ENCODE measurements at regions not wholly inside any gene's neighbourhood (a gene's known extent, or its start where the extent isn't known, plus 50 kb on each side); places are given as distances from the start of the nearest gene placed in this dataset.

DNA sequence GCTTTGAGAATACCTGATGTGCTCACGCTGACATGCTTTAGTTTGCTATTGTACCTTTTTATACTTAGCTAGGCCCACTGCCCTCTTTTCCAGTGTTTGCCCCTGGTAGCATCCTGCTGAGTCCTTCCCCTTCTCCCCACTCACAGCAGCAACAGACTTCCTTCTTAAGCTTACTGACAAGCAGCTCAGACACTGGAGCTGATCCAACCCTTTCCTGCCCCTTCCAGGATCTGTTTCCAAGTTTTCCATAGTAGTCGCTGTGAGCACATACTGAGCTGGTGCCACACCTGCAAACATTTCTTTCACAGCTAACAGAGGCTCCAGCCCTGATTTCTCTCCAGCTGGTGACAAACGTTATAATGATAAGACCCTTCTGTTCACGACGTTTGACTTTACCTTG, 991.4 kb upstream of the CELF4 start:
- no peak overlapping the region for H2BK5ac ChIP-seq (ENCODE audit: low read depth, low read length, poor library complexity, severe bottlenecking)
- H2BK12ac ChIP-seq (ENCODE audit: low read length in 2 of 2): no peak overlapping the region
- no peaks in the 10 kb centered on the region for H3K27me3 ChIP-seq (ENCODE audit: control insufficient read depth in 1 of 2, insufficient read depth in 1 of 2, low read length in 2 of 2)
- no peaks in the 10 kb centered on the region for H3K79me1 ChIP-seq (replicated peaks; ENCODE audit: low read length, poor library complexity, severe bottlenecking)
- H3K4me3 ChIP-seq (ENCODE audit: insufficient read depth in 1 of 2, low read depth in 1 of 2, low read length in 2 of 2): no peak overlapping the region
- no peak overlapping the region for H3K14ac ChIP-seq (ENCODE audit: low read length in 2 of 2)
- peak overlapping the region; percentile 60 for H4K8ac ChIP-seq (ENCODE audit: low read length)
- H4K91ac ChIP-seq (ENCODE audit: low read length): no peak overlapping the region
- H2BK15ac ChIP-seq (ENCODE audit: low read depth, poor library complexity, severe bottlenecking): no peak overlapping the region
- no peaks in the 10 kb centered on the region for H3K9me3 ChIP-seq (ENCODE audit: control insufficient read depth, low read length)
- H2AK5ac ChIP-seq (ENCODE audit: low read length, severe bottlenecking): no peak overlapping the region
- no peak overlapping the region for H3K18ac ChIP-seq (ENCODE audit: low read depth in 1 of 2, low read length in 2 of 2)
- H3K9ac ChIP-seq (ENCODE audit: low read length): no peak overlapping the region
- H3K36me3 ChIP-seq (ENCODE audit: control insufficient read depth in 1 of 2, insufficient read depth in 2 of 2, low read depth in 1 of 2, low read length in 2 of 2): no peaks in the 10 kb centered on the region
- H2BK120ac ChIP-seq (ENCODE audit: low read depth, low read length): no peak overlapping the region
- H2AFZ ChIP-seq (ENCODE audit: low read depth, low read length): no peak overlapping the region
- no peak overlapping the region for H3K4me2 ChIP-seq (ENCODE audit: low read length, poor library complexity, severe bottlenecking)
- H3K4ac ChIP-seq (ENCODE audit: low read depth in 1 of 2, low read length in 2 of 2): no peak overlapping the region
- no peak overlapping the region for H3K27ac ChIP-seq (ENCODE audit: low read length, poor library complexity, severe bottlenecking)
- no peak overlapping the region for H3K23ac ChIP-seq (ENCODE audit: low read length in 2 of 2)
- no peaks in the 10 kb centered on the region for H3K4me1 ChIP-seq (ENCODE audit: control insufficient read depth, insufficient read depth, low read depth, low read length)
- WGBS: 96% methylated on average over 2 of the region's 5 CpGs
- DNase-seq: no peak

DNA sequence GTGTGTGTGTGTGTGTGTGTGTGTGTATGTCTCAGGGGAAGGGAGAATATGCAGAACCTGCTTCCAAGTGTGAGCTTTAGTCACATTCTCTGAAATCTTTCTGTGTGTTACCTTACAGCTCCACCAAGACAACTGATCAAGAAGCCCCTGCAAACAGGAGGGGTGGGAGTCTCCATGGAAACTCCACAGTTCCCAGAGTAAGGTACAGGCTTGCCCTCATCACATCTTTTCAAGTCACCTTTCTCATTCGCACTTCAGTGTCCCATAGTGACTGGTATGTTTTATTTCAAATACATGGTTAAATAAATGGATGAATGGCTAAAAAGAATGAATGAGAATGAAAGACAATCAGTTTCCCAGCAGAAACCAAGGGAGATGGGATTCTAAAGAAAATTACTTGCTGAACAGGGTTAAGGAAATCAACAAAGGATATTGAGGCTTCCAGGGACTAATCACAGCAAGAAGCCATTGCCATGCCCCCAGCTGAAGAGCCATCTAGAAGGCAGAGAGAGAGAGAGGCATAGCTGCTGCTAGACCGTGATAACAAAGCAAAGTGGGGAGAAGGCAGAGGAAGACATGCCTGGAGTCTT, 987.2 kb upstream of the CELF4 start:
- Histone ChIP-seq H4K91ac (ENCODE audit: low read length) (no peak overlapping the region), H3K14ac (ENCODE audit: low read length in 2 of 2) (no peak overlapping the region), H3K18ac (ENCODE audit: low read depth in 1 of 2, low read length in 2 of 2) (no peak overlapping the region), H2BK12ac (ENCODE audit: low read length in 2 of 2) (no peak overlapping the region), H3K27ac (ENCODE audit: low read length, poor library complexity, severe bottlenecking) (no peak overlapping the region), H3K79me1 (replicated peaks; ENCODE audit: low read length, poor library complexity, severe bottlenecking) (no peaks in the 10 kb centered on the region), H3K4me3 (ENCODE audit: insufficient read depth in 1 of 2, low read depth in 1 of 2, low read length in 2 of 2) (no peak overlapping the region), H3K23ac (ENCODE audit: low read length in 2 of 2) (no peak overlapping the region), H3K4me2 (ENCODE audit: low read length, poor library complexity, severe bottlenecking) (no peak overlapping the region), H2AK5ac (ENCODE audit: low read length, severe bottlenecking) (no peak overlapping the region), H3K27me3 (ENCODE audit: control insufficient read depth in 1 of 2, insufficient read depth in 1 of 2, low read length in 2 of 2) (no peaks in the 10 kb centered on the region), H2BK5ac (ENCODE audit: low read depth, low read length, poor library complexity, severe bottlenecking) (no peak overlapping the region), H2BK15ac (ENCODE audit: low read depth, poor library complexity, severe bottlenecking) (no peak overlapping the region), H3K9ac (ENCODE audit: low read length) (no peak overlapping the region), H3K36me3 (ENCODE audit: control insufficient read depth in 1 of 2, insufficient read depth in 2 of 2, low read depth in 1 of 2, low read length in 2 of 2) (no peaks in the 10 kb centered on the region), H3K4ac (ENCODE audit: low read depth in 1 of 2, low read length in 2 of 2) (no peak overlapping the region), H3K9me3 (ENCODE audit: control insufficient read depth, low read length) (no peaks in the 10 kb centered on the region), H2BK120ac (ENCODE audit: low read depth, low read length) (no peak overlapping the region), H4K8ac (ENCODE audit: low read length) (no peak overlapping the region), H2AFZ (ENCODE audit: low read depth, low read length) (no peak overlapping the region), H3K4me1 (ENCODE audit: control insufficient read depth, insufficient read depth, low read depth, low read length) (no peaks in the 10 kb centered on the region)
- 94% methylated on average over 2 of the region's 2 CpGs for WGBS
- no peak for DNase-seq

DNA sequence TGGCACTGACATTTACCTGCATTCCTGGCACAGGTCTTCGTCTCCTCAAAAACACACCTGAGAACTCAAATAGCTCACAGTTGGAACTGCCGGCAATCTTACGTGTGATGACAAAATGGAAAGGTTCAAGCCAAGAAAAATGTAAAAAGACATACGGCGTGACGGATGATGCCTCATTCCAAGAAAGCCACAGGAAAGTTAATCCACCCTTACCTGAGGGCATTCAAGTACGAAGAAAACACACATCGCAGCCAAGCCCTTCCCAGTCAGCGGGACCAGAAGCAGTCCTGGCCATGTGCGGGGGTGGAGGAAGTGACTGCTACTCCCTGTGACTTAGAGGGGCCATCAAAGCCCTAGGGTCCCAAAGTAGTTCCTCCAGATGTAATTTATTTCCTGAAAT, 986.3 kb upstream of the CELF4 start:
- no peak overlapping the region for H3K4me2 ChIP-seq (ENCODE audit: low read length, poor library complexity, severe bottlenecking)
- H3K27me3 ChIP-seq (ENCODE audit: control insufficient read depth in 1 of 2, insufficient read depth in 1 of 2, low read length in 2 of 2): no peaks in the 10 kb centered on the region
- no peak for DNase-seq
- H3K36me3 ChIP-seq (ENCODE audit: control insufficient read depth in 1 of 2, insufficient read depth in 2 of 2, low read depth in 1 of 2, low read length in 2 of 2): no peaks in the 10 kb centered on the region
- H2BK5ac ChIP-seq (ENCODE audit: low read depth, low read length, poor library complexity, severe bottlenecking): no peak overlapping the region
- no peak overlapping the region for H3K18ac ChIP-seq (ENCODE audit: low read depth in 1 of 2, low read length in 2 of 2)
- peak overlapping the region in 1 of 2 experiments; percentile 31 for H3K4me3 ChIP-seq (ENCODE audit: insufficient read depth in 1 of 2, low read depth in 1 of 2, low read length in 2 of 2)
- H3K9me3 ChIP-seq (ENCODE audit: control insufficient read depth, low read length): no peaks in the 10 kb centered on the region
- no peak overlapping the region for H4K91ac ChIP-seq (ENCODE audit: low read length)
- H3K23ac ChIP-seq (ENCODE audit: low read length in 2 of 2): no peak overlapping the region
- H4K8ac ChIP-seq (ENCODE audit: low read length): no peak overlapping the region
- no peak overlapping the region for H3K27ac ChIP-seq (ENCODE audit: low read length, poor library complexity, severe bottlenecking)
- H3K9ac ChIP-seq (ENCODE audit: low read length): no peak overlapping the region
- H3K4ac ChIP-seq (ENCODE audit: low read depth in 1 of 2, low read length in 2 of 2): no peak overlapping the region
- H2BK120ac ChIP-seq (ENCODE audit: low read depth, low read length): no peak overlapping the region
- no peak overlapping the region for H2BK15ac ChIP-seq (ENCODE audit: low read depth, poor library complexity, severe bottlenecking)
- H3K4me1 ChIP-seq (ENCODE audit: control insufficient read depth, insufficient read depth, low read depth, low read length): no peaks in the 10 kb centered on the region
- H2AK5ac ChIP-seq (ENCODE audit: low read length, severe bottlenecking): no peak overlapping the region
- H3K79me1 ChIP-seq (replicated peaks; ENCODE audit: low read length, poor library complexity, severe bottlenecking): no peaks in the 10 kb centered on the region
- peak overlapping the region in 1 of 2 experiments; percentile 18 for H3K14ac ChIP-seq (ENCODE audit: low read length in 2 of 2)
- H2AFZ ChIP-seq (ENCODE audit: low read depth, low read length): no peak overlapping the region
- H2BK12ac ChIP-seq (ENCODE audit: low read length in 2 of 2): no peak overlapping the region
- 90% methylated on average over 10 of the region's 10 CpGs for WGBS

DNA sequence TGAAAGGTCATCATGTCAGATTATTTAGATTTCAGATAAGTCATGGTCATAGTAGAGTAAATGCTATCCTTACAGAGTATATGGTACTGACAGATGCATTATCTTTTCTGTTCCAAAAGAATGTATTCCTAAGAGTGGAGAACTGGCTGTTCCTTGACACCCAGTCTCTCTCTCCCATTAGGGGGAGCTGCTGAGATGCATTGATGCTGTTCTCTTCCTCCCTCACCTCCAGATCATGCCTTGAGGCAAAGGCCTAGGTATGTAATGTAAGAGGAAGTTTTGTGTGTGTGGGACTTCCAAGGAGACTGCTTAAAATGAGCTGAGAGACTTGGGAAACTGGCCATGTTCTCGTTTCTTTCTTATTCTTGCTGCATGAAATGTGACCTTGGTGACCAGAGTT, 979.5 kb upstream of the CELF4 start:
- Histone ChIP-seq H3K4ac (ENCODE audit: low read depth in 1 of 2, low read length in 2 of 2) (no peak overlapping the region), H3K79me1 (replicated peaks; ENCODE audit: low read length, poor library complexity, severe bottlenecking) (no peaks in the 10 kb centered on the region), H3K27ac (ENCODE audit: low read length, poor library complexity, severe bottlenecking) (no peak overlapping the region), H3K4me1 (ENCODE audit: control insufficient read depth, insufficient read depth, low read depth, low read length) (no peaks in the 10 kb centered on the region), H2BK15ac (ENCODE audit: low read depth, poor library complexity, severe bottlenecking) (no peak overlapping the region), H2AFZ (ENCODE audit: low read depth, low read length) (no peak overlapping the region), H2BK120ac (ENCODE audit: low read depth, low read length) (no peak overlapping the region), H3K27me3 (ENCODE audit: control insufficient read depth in 1 of 2, insufficient read depth in 1 of 2, low read length in 2 of 2) (no peaks in the 10 kb centered on the region), H3K9ac (ENCODE audit: low read length) (no peak overlapping the region), H3K9me3 (ENCODE audit: control insufficient read depth, low read length) (peaks cover 7% of the 10 kb centered on the region), H4K8ac (ENCODE audit: low read length) (no peak overlapping the region), H3K4me2 (ENCODE audit: low read length, poor library complexity, severe bottlenecking) (no peak overlapping the region), H2BK12ac (ENCODE audit: low read length in 2 of 2) (no peak overlapping the region), H3K14ac (ENCODE audit: low read length in 2 of 2) (no peak overlapping the region), H3K23ac (ENCODE audit: low read length in 2 of 2) (no peak overlapping the region), H3K18ac (ENCODE audit: low read depth in 1 of 2, low read length in 2 of 2) (no peak overlapping the region), H2AK5ac (ENCODE audit: low read length, severe bottlenecking) (no peak overlapping the region), H2BK5ac (ENCODE audit: low read depth, low read length, poor library complexity, severe bottlenecking) (no peak overlapping the region), H3K4me3 (ENCODE audit: insufficient read depth in 1 of 2, low read depth in 1 of 2, low read length in 2 of 2) (no peak overlapping the region), H4K91ac (ENCODE audit: low read length) (no peak overlapping the region), H3K36me3 (ENCODE audit: control insufficient read depth in 1 of 2, insufficient read depth in 2 of 2, low read depth in 1 of 2, low read length in 2 of 2) (no peaks in the 10 kb centered on the region)
- DNase-seq: peak; percentile 14
- WGBS: 80% methylated on average over 1 of the region's 1 CpG
